Right renal cortex interstitium (tissue), 3 donors: ENCODE measurements at regions not wholly inside any gene's neighbourhood (a gene's known extent, or its start where the extent isn't known, plus 50 kb on each side); places are given as distances from the start of the nearest gene placed in this dataset.

Experiments
- DNase-seq, 3 donors: peaks; one replicate each; pipeline ENCODE4 v3.0.0-alpha.2; 2013; ENCODE audit warnings: low read depth in 3 of 3, low spot score in 2 of 3

DNA sequence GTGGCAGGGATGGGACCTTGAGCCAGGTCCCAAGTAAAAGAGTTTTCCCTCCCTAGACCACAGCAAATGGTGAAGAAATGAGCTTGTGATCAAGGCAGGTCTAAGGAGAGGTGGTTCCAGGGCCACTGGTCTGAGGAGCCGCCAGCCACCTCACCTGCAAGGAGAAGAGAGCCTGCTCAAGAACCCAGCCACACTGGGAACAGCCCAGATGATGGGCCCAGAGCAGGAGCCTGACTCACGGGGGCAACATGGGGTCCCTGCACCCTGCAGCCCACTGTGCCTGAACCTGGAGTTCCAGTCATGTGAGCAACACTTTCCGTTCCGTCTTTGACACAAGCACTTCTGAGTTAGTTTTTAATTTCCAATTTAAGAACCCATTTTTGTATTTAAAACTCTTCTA, 204.5 kb upstream of the CDH4 start:
- no peak for DNase-seq

DNA sequence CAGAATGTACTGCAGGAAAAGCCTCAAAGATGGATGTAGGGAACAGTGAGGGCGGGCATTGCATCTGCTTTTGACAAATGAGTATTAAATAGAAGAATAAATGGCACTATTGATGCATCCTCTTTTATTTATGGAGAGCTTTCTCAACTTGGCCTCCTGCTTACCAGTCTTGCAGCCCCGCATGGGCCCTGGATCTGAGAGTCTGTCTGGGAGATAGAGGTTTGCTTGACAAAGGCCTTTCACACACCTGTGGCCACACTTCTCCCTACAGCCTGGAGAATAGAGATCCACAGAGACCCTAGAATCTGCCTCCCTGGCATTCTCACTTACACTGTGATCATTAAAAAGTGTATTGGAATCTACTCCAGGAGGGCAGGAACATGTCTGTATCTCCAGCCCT, 203.8 kb upstream of the CDH4 start:
- DNase-seq: no peak

DNA sequence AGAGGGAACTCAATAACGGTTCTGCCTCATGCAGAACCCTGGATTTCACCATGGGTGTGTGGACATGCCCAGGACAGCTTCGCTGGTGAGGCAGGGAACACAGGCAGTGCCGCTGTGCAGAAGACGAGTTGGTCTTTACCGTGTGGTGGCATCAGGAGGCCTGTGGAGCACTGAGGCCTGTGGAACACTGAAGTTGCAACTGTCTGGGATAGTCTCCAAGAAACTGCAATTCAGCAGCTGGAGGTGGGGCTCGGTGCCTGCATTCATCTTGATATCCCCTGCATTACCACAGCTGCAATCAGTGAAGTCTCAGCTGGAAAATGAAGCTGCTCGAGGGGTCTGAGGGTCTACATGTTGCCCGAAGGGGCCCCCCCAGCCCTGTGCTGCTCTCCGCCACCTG, 202.4 kb upstream of the CDH4 start:
- DNase-seq: no peak

DNA sequence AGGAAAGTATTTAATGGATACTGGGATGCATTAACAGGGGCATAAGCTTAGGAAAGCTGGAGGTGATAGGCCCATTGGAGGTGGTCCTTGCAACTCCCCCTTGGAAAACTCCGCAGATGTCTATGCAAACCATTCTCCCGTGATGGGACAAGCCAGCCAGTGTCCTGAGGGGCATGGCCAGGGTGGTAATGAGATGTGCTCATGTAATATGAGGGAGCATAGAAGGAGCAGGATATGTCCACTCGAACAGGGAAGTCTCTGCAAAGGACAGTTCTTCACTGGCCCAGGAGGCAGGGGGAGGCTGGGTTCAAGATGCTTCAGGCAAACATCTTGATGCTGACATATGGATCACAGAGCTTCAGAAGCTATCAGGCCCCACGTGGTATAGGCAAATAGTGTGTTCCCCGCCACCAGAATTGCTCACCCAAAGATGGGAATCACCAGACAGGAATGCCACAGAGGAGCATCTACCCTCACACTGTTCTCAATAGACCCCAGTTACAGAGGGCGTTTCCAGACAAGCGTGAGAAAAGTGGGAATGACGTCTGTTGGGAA, 201.6 kb upstream of the CDH4 start:
- DNase-seq: no peak

DNA sequence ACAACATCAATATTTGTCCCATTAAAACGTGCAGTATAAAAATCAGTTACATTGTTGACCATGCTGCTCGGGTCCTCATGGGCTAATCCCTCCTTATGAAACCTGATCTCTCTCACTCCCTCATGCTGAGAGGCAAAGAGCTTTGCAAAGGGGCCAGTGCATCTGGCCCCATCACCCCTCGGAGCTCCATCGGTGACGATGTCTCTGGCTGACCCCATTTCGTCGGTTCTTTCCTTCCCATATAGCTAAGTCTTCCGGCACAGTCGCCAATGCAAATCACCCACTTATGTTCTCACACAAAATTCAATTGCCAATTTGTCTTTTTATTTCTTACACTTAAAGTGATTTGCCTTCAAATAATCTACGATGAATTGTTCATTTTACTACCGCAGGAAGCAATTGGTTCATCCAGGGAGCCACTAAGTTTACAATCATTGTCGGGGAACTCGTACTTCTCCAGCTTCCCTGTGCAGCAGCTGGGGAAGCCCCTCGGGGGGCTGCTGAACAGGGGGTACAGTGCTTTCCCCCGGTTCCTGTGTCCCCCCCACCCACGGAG, 199.8 kb upstream of the CDH4 start:
- DNase-seq: no peak

DNA sequence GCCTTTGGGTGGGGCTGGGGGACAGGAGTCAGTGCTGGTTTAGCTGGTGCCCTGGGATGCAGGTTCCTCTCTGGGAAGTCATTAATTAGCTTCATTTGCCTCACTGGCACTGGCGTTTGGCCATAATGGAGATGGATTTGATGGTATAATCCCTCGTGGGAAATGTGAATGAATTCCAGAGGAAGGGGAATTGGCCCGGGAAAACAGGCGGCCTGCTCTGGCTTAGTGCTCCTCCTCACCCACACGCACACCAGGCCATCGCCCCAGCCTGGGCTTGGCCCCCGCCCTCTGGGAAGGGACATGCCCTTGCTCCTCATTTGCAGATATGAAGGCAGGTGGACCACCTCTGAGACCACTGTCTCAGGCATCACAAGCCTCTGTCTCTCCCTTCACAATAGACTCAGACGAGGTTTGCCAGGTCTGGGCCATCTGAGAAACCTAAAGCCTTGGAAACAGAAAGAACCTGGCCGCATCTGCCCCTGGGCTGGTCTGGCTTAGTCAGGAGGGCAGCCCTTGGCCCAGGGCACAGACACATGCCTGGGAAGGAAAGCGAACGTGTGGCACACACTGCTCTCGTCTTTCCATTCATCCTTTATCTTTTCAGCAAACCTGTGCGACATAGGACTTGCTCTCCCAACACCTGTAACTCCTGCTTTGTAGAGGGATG, 199.2 kb upstream of the CDH4 start:
- no peak for DNase-seq

DNA sequence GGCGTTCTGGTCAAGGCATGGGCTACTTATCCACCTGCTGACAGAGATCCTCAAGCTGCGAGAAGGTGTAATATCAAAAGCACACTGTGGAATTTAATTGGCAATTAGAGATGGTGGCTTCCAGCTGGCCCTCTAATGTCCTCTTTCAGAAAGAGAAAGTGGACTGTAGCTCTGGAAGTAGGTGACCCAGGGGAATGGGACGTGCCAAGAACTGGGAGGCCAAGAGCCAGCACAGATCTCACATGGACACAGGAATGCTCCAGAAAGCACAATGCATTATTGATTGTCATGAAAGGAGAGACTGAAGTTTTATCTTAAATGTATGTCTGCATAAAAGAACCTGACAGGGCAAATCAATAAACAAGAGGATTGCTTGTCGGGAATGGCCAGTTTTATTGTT, 198.6 kb upstream of the CDH4 start:
- DNase-seq: no peak

DNA sequence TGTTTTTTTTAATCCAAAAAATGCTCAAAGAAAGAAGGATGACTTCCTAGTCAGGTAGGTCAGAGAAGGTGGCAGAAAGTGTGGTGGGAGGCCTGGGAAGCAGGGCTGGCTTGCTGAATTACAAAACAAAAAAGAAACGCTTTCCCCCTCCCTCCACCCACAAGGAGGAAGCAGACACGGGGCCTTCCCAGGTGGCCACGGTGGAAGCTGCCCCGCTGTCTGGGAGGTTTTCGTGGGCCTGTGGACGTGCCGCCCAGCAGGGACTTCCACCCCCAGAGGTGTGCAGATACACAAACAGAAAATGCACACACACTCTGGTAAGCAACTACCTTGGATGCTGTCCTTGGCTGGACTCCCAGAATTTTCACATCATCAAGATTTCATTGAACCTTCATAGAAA, 198.2 kb upstream of the CDH4 start:
- no peak for DNase-seq

DNA sequence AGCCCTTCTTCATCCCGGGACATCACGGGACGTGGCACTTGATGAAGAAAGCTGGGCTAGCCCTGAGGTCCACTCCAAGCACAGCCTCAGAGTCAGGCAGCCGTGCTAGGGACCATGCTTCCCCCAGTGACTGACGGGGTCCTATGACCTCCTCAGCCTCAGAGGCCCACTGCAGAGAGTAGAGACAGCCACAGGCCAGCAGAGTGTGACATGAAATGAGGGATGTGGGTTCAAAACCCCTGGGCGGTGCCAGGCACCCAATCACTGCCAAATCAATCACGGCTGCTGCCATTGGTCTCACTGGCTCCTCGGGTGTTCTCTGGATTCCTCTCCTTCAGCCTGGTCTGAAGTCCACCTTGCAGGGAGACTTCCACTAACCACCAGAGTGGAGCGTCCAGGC, 197.7 kb upstream of the CDH4 start:
- no peak for DNase-seq

DNA sequence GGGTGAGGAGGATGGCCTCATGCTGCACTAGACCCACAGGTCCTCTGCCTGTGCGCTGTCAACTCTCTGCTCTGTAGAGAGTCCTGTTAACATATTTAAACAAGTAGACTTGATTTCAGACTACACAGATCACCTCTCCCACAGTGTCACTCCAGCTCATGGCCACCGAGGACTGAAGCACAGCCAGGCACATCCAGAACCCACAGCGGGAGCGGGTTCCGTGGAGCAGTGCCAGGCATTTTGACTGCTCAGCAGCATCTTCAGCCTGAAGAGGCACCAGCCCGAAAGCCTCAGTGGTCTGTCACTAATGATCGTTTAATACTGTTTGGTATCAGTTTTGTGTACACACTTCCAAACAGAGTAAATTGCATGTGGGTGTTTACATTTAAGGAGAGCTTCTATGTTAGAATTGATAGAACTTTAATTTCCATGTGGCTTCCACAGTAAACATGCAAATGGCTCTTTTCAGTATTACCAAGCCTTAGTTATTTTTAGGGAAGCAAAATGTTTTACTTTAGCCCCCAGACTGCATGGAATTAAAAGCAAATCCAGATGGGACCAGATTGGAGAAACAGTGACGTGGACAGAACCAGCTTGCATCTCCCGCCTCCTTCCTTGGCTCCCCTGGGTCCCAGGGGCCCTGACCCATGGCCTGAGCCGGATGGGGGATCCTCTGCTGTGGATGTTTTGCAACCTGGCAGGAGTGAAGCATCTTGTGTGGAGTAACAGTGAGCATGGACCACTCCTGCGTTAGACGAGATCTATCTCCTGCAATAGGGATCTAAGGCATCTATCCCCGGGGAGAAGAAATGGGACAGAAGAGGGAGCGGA, 196.7 kb upstream of the CDH4 start:
- DNase-seq: no peak

DNA sequence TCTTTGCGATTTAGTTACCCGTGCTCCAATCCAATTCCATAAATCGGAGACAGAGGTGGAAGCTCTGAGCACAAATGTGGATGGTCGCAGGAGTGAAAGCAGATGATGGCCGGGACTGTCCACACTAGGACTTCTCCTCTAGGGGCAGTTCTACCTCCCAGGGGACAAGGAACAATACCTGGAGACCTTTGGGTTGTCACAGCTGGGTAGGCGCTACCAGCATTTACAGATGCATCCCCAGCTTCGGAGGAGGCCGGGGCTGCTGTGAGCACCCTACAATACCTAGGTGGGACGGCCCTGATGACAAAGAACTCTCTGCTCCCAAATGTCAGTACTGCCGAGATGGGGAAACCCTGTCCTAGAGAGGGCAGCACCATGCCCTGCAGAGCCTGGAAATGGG, 195.9 kb upstream of the CDH4 start:
- DNase-seq: no peak

DNA sequence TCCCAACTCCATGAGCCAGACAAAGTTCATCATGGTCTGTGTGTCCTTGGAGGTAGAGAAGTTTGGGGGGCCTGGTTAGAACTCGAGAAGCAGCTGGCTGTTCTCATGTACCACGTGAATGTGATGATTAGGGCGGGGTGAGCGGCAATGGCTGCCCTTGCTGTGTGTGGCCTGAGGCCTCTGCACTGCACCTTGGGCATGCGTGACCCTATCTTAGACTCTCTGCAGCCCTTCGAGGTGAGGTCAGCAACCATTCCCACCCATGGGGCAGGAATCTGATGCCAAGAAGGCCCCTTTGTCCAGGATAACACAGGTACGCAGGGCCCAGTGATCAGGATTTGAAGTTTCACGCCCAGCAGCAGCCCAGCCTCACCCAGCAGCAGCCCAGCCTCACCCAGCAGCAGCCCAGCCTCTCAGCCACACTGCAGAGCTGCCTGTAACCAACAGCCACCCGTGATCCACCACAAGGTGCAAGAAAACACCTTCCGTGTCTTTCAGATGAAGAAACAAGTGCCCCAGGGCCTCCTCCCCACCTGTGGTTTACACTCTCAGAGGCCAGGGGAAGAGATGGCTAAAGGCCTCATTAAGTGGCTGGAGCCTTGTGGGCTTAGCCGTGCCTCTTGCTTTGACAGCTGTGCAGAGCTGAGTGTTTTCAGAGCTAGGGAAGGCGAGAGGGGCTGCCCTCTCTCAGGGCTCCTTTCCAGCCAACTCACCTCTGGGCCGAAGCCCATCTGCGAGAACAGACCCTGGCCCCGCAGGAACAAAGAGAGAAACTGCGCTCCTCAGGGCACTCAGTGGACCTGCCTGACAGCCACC, 195.2 kb upstream of the CDH4 start:
- no peak for DNase-seq

DNA sequence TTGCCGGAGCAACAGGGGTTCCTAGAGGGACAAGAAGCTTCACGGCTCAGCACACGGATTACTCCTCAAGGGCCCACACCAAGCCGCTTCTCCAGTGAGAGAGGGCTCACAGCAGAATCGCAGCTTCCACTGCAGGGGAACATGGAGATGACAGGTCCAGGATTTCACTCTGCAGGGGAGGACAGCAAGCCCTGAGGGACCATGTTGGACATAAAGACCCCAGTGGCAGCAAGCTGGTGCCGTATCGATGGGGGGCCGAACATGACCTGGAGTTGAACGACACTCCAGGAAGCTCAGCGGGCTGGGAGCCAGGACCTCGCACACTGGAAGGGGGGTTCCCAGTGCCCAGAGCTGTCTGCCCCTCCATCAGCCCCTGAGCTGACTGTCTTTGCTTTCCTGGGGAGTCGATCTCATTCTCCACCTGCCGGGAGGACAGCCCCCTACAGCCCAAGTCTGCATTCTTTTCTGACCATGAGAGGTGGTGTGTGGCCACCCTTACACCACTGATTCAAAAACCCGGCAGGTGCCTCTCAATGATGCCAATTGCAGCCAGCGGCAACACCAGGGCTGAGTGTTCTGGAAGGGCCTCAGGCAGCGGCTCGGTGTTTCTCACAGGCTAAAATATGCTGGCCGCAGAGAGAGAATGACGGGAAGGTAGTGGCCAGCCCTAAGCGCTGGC, 194.5 kb upstream of the CDH4 start:
- no peak for DNase-seq

DNA sequence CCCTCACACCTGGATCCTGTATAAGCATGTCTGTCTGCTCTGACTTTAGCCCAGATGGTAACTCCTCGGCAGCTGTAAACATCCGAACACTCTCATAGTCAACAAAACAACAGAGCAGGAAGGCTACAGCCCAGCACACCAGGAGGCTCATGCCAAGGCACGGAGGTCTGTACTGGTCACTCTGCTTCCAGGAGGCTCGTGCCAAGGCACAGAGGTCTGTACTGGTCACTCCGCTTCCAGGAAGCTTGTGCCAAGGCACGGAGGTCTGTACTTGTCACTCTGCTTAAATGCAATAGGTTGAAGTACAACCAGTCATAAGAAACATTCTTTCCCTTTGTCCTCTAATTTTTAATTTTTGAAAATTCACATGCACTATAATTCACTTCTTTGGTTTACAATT, 190.1 kb upstream of the CDH4 start:
- DNase-seq: no peak

DNA sequence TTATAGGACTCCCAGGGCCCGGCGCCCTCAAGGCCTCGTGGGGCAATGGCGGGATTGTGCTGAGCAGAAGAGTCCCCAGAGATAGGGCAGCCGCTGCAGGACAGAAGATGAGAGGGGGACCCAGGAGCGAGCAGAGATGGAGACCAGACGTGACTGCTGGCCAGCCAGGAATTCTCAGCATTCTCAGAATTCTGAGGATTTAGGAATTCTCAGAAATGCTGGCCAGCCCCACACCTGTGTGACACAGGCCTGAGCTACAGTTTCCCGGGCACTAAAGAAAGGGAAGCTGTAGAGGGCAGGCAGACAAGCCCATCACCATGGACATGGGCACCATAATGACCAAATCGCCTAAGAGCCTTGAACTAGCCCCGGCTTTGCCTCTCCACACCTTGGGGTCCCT, 186.2 kb upstream of the CDH4 start:
- DNase-seq: no peak

DNA sequence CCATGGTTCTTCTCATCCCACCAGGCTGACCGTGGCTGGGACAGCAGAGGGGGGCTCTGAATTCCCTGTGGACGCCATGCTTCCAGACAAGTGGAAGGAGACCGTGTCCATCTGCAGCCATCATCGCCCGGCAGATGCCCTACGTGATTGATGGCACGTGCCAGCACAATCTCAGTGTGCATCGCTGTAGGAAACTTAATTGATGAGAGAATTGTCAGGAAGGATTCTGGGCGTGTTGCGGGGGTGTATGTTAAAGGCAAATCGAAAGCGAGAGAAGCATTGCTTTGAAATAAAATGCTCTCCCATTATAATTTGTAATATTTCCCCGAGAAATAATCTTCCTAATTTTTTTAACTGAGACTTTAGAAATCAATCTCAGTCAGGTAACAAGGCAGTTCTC, 185.5 kb upstream of the CDH4 start:
- no peak for DNase-seq

DNA sequence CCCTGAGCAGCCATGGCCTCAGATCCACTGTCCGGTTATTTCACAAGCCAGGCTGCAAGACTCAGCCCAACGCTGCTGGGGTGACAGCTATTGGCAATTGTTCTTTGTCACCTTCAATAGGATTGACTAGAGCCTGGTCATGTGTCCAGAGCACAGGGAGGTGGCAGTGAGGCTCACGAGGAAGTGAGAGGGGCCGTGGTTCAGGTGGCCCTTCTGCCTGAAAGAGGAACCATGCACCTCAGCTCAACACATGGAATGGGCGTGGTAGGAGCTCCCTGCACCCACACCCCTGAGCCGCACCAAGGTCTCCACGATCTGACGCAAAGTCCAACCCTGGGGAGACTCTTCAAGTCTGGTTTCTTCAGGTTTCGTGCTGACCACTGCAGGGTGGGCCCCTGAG, 184.8 kb upstream of the CDH4 start:
- no peak for DNase-seq

DNA sequence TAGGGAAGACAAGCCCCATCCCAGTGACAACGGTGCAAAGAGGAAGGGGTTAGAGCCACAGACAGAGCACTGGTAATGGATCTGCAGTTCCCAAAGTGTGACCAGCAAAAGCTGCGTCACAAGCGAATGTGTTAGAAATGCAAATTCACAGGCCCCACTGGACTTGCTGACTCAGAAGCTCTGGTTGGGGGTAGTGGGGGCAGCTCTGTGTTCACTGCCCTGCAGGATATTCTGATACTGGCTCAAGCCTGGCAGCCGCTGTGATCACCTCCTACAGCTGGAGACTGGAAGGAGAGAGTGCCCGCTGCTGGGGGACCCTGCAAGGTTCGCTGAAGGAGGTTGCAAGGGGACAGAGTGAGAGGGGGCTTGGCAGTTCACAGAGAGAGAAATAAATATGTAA, 179.7 kb upstream of the CDH4 start:
- DNase-seq: no peak

DNA sequence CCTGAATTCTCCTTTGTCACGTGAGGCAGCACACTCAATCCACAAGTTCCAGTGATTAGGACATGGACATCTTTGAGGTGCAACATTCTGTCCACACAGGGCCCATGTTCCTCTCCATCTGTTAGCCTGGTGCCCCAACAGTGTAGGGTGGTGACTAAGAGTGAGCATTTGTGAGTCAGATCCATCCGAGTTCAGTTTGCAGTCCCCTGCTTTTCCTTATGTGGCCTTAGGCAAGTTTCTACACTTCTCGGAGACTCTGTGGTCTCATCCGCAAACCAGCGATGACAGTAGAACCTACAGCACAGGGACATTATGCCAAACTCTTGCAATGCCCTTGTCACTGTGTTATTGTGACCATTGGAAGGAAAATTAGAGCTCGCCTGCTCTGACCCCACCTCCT, 178.7 kb upstream of the CDH4 start:
- DNase-seq: no peak

DNA sequence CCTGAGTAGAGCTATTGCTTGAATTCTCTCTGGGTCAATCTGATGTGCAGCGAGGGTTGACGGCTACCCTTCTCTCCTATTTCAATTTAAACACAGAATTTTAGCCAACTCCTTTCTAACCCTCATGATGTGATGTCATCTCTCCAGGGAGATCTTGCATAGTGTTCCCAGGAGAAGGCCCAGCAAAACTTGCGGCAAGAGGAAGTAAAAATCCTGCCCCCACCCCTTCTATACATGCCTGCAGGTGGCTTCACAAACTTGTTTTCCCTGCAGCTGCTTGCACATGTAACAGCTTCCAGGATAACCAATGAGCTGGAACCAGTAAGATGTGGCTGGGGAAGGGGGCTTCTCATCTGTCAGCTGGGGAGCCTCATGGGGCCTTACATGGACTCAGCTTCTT, 169.3 kb upstream of the CDH4 start:
- no peak for DNase-seq

DNA sequence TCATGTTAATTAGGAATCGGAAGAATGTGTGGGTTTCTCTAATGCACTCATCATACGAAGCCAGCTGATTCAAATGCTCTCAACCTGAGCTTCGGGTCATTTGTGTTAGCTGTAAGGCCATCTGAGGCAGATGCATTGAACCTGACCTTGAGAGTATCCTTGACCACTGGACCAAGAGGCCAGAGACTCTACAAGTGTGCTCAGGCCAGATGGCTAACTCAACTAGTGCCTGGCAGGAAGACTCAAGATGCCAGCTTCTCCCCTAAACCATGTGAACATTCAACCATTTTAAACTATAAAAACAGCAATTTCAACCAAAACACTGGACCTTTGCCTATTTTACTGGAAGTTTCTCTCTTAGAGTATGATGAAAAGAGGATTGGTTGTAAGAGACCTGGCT, 168.6 kb upstream of the CDH4 start:
- DNase-seq: no peak
